Skeletal muscle cell (primary cell): ENCODE measurements at regions not wholly inside any gene's neighbourhood (a gene's known extent, or its start where the extent isn't known, plus 50 kb on each side); places are given as distances from the start of the nearest gene placed in this dataset.

ENCODE experiments used
- DNase-seq: peaks from one replicate; pipeline ENCODE4 v3.0.0-alpha.2; 2010; ENCODE audit warnings: low read depth
- H3K4me3 ChIP-seq: 2 replicates; pipeline ENCODE4 v1.5.1; 2011; ENCODE audit warnings: low read depth, mild to moderate bottlenecking, control low read depth, low read length, moderate library complexity

GRCh38 chr9:130780415-130780814 lies 54.6 kb upstream of the ABL1 start:
- H3K4me3 ChIP-seq = peak overlapping the region; percentile 35
- no peak for DNase-seq

GRCh38 chr9:130780865-130781504 lies 54.1 kb upstream of the ABL1 start:
- peak overlapping the region; percentile 35 for H3K4me3 ChIP-seq
- DNase-seq = peak; percentile 99

GRCh38 chr9:130781569-130781968 lies 53.5 kb upstream of the ABL1 start:
- H3K4me3 ChIP-seq = no peak overlapping the region
- DNase-seq = no peak

- H3K4me3 ChIP-seq = no peak overlapping the region
- DNase-seq = no peak
Observed at GRCh38 chr9:130782886-130783530, 52.0 kb upstream of the ABL1 start.

- no peak overlapping the region for H3K4me3 ChIP-seq
- DNase-seq = no peak
Observed at GRCh38 chr9:130785053-130785452, 50.0 kb upstream of the ABL1 start.
